Adrenal gland (tissue), 9 donors: ENCODE measurements at regions not wholly inside any gene's neighbourhood (a gene's known extent, or its start where the extent isn't known, plus 50 kb on each side); places are given as distances from the start of the nearest gene placed in this dataset.

Experiments used
- DNase-seq, 7 donors: peaks; one replicate each; pipeline ENCODE4 v3.0.0-alpha.2; 2019 to 2020
- H3K27ac ChIP-seq, 5 donors: fragments of 200-600 bp; sonication (generic) in 4 of 5; 1 replicate in 3 of 5; 2 replicates in 2 of 5; pipeline versions ENCODE4 v1.5.1 to v1.8.0; 2016 to 2020; ENCODE audit warnings: mild to moderate bottlenecking in 1 of 5
- H3K27me3 ChIP-seq: fragments of 200-600 bp; 2 replicates; pipeline ENCODE4 v1.8.0; 2021
- H3K36me3 ChIP-seq, 2 donors: fragments of 200-600 bp; replicated peaks in 1 of 2; 1 replicate in 1 of 2; 2 replicates in 1 of 2; pipeline versions ENCODE4 v1.5.1 to v1.8.0; 2018 to 2022
- H3K4me1 ChIP-seq, 2 donors: fragments of 200-600 bp; replicated peaks in 1 of 2; 1 replicate in 1 of 2; 2 replicates in 1 of 2; pipeline versions ENCODE4 v1.5.1 to v1.8.0; 2018 to 2021
- H3K4me3 ChIP-seq, 4 donors: fragments of 200-600 bp; sonication (generic) in 3 of 4; one replicate each; pipeline ENCODE4 v1.5.1; 2016 to 2018
- H3K9me3 ChIP-seq, 3 donors: fragments of 200-600 bp; sonication (generic) in 1 of 3; replicated peaks in 1 of 3; 1 replicate in 2 of 3; 2 replicates in 1 of 3; pipeline versions ENCODE4 v1.5.1 to v1.8.0; 2016 to 2021
- POLR2A ChIP-seq, 2 donors: fragments of 450-650 bp; IDR thresholded peaks; one replicate each; pipeline ENCODE4 v1.6.1; 2017; ENCODE audit warnings: antibody characterized with exemption in 2 of 2, mild to moderate bottlenecking in 2 of 2, moderate library complexity in 1 of 2
- WGBS, 4 donors: extraction: QIAGEN DNeasy Blood & Tissue Kit in 2 of 4; methylation state at CpG; one replicate each; pipeline versions ENCODE4 v1.1.5 to v1.1.7; 2013 to 2017; 5-methylcytosine and 5-hydroxymethylcytosine counted together
- intact Hi-C, 2 donors: fragments of 100-400 bp; cut with DNase I; formaldehyde crosslinking; loops; one replicate each; pipeline versions ENCODE4 v1.14.1 to v1.15.0; 2022 to 2023
- TF ChIP-seq, protein P1 (sequence below), 6 experiments: fragments of 450-650 bp in 4 of 6; fragments of 200-600 bp in 2 of 6; sonication (generic) in 1 of 6; IDR thresholded peaks; 1 replicate in 5 of 6; 2 replicates in 1 of 6; pipeline versions ENCODE4 v1.5.1 to v1.8.0; 2016 to 2021; ENCODE audit warnings: antibody characterized with exemption in 6 of 6, mild to moderate bottlenecking in 2 of 6, moderate library complexity in 1 of 6
- donor health status: healthy with polysubstance abuse.
- donor health status: Bipolar disorder and iron deficiency.
- donor health status: DM: yes; HTN: yes; CAD: no.
- donor health status: DM: no; HTN: no; CAD: no.
- donor health status: DM: no; HTN: no; CAD: no.

DNA sequence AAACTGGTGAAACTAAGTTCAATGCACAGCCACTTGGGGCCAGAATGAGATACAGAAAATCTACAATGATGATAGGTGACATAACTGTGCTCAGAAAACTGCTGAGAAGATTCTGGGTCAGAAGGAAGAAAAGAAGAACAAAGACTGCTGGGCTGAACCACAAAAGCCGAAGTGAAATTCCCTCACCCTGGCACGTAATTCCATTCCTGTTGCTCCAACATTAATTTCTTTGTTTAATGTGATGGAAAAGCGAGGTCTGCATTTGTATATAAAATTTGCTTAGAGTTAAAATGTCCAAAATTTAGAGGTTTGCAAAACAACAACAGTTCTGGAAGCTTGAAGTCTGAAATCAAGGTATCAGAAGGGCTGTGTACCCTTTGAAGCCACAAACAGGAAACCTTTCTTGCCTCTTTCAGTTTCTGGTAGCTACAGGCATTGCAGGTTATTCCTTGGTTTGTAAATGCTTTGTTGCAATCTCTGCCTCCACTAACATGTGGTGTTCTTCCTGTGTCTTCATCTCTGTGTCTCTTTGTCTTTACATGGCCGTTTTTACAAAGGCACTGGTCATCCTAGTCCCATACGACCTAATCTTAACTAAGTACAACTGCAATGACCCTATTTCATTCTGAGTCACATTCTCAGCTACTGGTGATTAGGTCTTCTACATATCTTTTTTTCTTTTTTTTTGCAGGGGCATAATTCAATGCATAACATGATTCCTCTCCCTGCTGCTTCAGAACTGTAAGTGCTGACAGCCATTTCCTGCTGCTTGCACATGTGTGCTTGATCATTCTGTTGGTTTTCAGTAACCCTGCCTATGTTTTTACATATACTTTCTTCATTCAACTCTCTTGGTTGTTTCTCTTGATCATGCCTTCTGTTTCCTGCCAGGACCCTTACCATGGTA lies 603.0 kb upstream of the CDH8 start:
- WGBS, 4 donors, result 60 to 70% (median 68%) methylated on average over 5 of the region's 5 CpGs
- DNase-seq, result no peak
- H3K27ac ChIP-seq, result no peak overlapping the region
- no peaks in the 10 kb centered on the region for H3K36me3 ChIP-seq
- H3K4me3 ChIP-seq, result no peak overlapping the region
- no peaks in the 10 kb centered on the region for H3K27me3 ChIP-seq
- intact Hi-C loops, result no loop called here
- H3K9me3 ChIP-seq, result no peaks in the 10 kb centered on the region
- TF ChIP-seq, protein P1, sequence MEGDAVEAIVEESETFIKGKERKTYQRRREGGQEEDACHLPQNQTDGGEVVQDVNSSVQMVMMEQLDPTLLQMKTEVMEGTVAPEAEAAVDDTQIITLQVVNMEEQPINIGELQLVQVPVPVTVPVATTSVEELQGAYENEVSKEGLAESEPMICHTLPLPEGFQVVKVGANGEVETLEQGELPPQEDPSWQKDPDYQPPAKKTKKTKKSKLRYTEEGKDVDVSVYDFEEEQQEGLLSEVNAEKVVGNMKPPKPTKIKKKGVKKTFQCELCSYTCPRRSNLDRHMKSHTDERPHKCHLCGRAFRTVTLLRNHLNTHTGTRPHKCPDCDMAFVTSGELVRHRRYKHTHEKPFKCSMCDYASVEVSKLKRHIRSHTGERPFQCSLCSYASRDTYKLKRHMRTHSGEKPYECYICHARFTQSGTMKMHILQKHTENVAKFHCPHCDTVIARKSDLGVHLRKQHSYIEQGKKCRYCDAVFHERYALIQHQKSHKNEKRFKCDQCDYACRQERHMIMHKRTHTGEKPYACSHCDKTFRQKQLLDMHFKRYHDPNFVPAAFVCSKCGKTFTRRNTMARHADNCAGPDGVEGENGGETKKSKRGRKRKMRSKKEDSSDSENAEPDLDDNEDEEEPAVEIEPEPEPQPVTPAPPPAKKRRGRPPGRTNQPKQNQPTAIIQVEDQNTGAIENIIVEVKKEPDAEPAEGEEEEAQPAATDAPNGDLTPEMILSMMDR (IDR thresholded peaks at IDR 0.05), result no peak
- no peak for TF ChIP-seq POLR2A (IDR thresholded peaks at IDR 0.05)
- no peaks in the 10 kb centered on the region for H3K4me1 ChIP-seq

GRCh38 chr16:62638324-62638911 lies 602.2 kb upstream of the CDH8 start:
- 47 to 65% (median 50%) methylated on average over 4 of the region's 4 CpGs for WGBS, 4 donors

DNA sequence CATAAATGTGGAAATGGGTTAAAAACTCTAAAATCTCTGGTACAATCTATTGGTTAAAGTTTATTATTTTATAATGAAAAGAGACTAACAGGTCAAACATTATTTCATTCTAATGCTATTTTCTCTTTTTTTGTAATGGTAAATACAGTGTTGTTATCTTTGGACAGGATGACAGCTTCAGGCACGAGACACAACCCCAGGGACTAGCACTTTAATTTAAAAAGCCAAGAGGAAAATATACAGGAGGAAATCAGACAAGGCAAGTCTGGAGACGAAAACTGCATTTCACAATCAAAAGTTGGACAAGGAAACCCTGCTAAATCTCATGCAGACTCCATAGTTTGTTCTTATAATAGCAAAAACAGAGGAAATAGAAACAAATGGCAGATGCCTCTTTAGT lies 589.1 kb upstream of the CDH8 start:
- TF ChIP-seq, protein P1 (IDR thresholded peaks at IDR 0.05), result no peak
- no peak for TF ChIP-seq POLR2A (IDR thresholded peaks at IDR 0.05)
- no peak overlapping the region for H3K4me3 ChIP-seq
- H3K27ac ChIP-seq, result no peak overlapping the region
- no peak for DNase-seq
- no peaks in the 10 kb centered on the region for H3K27me3 ChIP-seq
- intact Hi-C loops, result no loop called here
- no peaks in the 10 kb centered on the region for H3K9me3 ChIP-seq
- H3K4me1 ChIP-seq, result no peaks in the 10 kb centered on the region
- no peaks in the 10 kb centered on the region for H3K36me3 ChIP-seq
- 6 to 9% (median 9%) methylated on average over 2 of the region's 2 CpGs for WGBS, 4 donors

More at GRCh38 chr16:62638324-62638911, 602.2 kb upstream of the CDH8 start:
- no peak for TF ChIP-seq POLR2A (IDR thresholded peaks at IDR 0.05)
- TF ChIP-seq, protein P1 (IDR thresholded peaks at IDR 0.05), result no peak
- Histone ChIP-seq H3K36me3 (no peaks in the 10 kb centered on the region), H3K9me3 (no peaks in the 10 kb centered on the region), H3K27me3 (no peaks in the 10 kb centered on the region), H3K27ac (no peak overlapping the region), H3K4me3 (no peak overlapping the region), H3K4me1 (no peaks in the 10 kb centered on the region)
- intact Hi-C loops, result no loop called here
- DNase-seq, result no peak

GRCh38 chr16:62620275-62620674 lies 584.0 kb upstream of the CDH8 start:
- intact Hi-C loops, result no loop called here
- no peak overlapping the region for H3K27ac ChIP-seq
- no peaks in the 10 kb centered on the region for H3K36me3 ChIP-seq
- no peak for DNase-seq
- TF ChIP-seq, protein P1 (IDR thresholded peaks at IDR 0.05), result no peak
- no peak for TF ChIP-seq POLR2A (IDR thresholded peaks at IDR 0.05)
- H3K4me1 ChIP-seq, result no peaks in the 10 kb centered on the region
- H3K9me3 ChIP-seq, result no peaks in the 10 kb centered on the region
- no peak overlapping the region for H3K4me3 ChIP-seq
- no peaks in the 10 kb centered on the region for H3K27me3 ChIP-seq
